Activated T-helper 9 cell treated with anti-CD3 and anti-CD28 coated beads, Interleukin-2, amount 50 U/mL, for 16 hours (primary cell): ENCODE measurements at regions not wholly inside any gene's neighbourhood (a gene's known extent, or its start where the extent isn't known, plus 50 kb on each side); places are given as distances from the start of the nearest gene placed in this dataset.

Experiments used
- DNase-seq: peaks from one replicate; pipeline ENCODE4 v3.0.0-alpha.2; 2020; ENCODE audit warnings: low read depth

DNA sequence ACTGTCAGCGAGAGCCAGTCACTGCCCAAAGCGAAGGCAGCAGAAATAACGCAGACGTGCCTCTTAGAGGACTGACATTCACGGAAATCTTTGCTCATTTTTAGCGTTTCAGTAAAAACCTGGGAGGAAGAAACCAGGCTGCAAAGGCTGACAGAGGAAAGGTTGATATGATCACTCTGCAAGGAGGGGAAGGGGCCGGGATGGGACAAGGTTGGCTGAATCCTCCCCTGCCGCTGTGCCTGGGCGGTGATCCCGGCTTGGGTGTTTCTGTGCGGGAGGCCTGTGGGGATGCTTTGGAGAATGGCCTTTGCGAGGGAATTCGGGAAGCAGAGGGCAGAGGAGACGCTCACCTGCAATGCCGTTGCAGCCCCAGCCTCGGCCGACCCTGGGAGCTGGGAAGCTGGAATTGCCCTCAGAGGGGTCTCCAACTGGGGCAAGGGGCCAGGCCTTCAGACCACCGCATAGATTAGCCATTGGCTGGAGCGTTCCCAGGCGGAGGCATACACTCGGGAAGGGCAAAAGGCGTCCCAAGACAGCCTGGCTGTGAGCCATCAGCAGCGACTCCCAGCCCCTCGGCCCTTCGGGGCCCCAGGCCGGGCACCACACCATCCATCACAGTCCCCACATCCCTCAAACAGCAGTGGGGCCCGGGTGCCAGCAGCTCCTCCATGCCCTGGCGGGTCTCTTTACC, 111.7 kb upstream of the GPC1 start:
- no peak for DNase-seq

DNA sequence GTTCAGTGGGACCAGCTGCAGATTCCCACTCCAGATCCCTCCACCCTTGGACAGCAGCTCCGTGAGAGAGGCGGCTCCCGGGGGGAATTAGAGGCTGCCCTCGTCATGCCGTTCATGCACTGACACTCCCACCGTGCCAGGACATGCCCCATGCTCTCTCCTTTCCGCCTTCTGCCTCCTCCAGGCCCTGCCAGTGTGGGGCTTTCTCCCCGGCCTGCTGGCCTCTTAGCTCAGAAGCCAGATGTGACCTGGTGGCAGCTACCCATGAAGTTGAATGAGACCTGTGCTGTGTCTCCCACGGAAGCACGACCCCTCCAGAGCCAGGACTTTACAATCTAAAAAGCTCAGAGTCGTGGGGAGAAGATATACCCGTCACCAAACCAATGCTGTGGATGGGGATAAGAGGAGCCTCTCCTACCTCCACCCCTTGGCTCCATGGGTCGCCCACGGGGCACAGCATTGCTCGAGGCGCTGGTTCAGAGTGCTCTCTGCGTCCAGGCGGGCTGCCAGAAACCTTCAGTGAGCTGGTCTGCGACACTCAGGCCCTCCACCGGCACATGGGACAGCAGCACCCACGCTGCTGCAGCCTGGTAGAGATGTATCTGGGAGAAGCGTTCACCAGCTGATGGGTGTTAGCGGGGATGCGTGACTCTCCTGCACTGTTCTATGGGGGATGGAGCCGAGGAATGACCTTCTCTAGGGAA, 111.0 kb upstream of the GPC1 start:
- no peak for DNase-seq

DNA sequence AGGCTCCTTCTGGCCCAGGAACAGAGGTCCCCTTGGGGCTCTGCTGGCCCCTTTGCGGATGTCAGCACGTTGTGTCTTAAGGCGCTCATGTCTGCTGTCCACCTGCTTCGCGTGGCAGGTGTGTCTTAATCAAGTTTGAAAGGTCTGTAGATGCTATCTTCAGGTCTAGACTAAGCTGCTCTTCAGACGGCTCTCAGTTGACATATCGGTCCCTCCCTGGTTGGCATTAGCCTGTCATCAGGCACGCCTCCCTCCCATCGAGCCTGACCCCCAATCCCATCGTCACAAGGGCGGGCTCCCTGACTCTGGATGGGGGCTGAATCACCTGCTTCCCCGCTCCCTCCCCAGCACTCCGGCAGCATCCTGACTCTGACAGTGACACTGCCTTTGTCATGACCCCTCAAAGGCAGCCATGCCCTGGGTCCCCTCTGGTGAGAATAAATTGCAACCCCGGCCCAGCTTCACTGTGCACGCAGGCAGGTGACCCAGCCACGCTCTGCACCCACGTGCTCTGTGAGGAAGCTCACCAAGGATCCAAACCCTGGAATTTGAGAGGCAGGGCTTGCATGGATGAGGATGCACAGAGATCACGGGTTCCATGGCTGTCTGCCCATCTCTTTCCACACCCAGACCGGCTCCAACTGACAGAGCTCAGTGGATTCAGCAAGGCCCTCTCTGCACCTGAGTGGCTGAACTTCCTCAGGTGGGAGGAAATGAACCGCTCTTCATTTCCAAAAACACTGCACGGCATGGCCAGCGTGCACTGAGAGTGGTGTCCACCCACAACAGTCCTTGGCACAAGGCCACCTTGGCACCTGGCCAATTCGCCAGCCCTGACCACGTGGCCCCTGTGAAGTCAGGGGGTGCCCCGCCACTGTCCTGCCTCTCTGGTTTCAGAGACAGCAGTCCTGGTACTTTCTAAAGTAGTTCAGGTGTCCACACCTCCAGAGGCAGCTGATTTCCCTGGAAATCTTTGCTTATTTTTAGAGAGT, 110.2 kb upstream of the GPC1 start:
- DNase-seq, result no peak

DNA sequence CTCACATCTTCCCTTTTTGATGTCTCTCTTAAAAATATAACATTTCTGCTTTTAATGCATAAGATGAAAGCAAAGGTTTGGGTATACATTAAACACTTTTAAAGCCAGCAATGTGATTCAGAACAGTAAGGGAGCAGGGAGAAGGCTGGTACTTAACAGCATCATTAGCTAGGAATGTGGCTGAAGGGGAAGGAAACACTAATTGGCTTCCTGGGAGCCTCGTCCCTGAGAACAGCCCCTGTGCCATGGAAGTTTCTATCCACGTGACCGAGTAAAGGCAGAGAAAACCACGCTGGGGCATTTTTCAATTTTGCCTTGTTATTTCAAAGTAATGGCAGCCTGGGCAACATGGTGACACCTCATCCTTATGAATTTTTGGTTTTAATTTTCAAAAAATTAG, 109.2 kb upstream of the GPC1 start:
- DNase-seq, result no peak

DNA sequence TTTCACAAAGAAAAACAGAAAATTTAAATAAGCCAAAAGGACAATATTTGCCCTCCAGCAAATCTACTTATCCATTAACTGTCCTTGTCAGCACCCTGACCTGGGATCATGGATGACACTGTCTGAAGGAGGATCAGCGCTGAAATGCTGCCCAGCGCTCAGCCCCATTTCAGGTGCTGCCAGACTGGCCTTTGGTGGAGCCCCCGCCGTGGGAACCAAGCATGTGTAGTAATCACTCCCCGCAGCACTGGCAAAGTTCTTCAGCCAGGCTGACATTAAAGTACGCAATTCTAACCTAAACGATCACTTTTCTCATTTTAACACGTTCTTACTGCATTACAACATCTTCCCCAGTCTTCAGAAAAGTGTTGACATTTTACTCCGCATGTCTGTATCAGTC, 108.6 kb upstream of the GPC1 start:
- DNase-seq, result no peak

DNA sequence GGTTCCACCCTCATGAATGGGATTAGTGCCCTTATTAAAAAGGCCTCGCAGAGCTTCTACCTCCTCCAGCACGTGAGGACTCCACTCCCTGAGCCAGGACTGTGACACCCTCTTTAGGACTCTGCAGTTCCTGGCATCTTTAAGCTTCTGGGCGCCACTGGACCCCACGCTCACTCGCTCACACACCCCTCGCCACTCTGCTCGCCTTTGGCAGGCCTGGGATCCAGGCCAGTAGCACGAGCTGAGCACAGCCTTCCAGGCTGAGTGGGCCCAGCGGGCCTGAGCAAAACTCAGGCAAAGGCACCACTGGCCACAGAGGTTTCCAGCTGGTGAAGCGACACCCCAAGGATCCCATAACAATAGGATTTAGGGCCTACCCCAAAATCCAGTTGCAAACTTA, 107.9 kb upstream of the GPC1 start:
- no peak for DNase-seq

DNA sequence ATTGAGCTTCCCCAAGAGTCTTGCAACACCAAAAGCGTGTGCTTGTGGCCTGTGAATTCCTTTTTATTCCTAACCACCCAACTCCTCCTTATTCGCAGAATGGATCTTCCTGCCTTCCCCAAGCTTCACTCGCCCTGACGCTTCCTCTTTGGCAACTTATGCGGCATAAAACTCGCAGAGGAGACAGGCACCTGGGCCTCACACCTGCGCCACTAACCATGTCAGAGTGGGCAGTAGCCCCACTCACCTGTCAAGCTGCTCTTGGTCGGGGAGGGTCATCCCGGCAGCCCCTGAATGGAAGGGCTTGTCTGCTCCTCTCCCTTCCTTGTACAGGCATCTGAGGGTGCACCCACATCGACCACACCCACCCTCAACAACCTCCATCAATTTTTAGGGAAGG, 106.9 kb upstream of the GPC1 start:
- DNase-seq, result no peak

DNA sequence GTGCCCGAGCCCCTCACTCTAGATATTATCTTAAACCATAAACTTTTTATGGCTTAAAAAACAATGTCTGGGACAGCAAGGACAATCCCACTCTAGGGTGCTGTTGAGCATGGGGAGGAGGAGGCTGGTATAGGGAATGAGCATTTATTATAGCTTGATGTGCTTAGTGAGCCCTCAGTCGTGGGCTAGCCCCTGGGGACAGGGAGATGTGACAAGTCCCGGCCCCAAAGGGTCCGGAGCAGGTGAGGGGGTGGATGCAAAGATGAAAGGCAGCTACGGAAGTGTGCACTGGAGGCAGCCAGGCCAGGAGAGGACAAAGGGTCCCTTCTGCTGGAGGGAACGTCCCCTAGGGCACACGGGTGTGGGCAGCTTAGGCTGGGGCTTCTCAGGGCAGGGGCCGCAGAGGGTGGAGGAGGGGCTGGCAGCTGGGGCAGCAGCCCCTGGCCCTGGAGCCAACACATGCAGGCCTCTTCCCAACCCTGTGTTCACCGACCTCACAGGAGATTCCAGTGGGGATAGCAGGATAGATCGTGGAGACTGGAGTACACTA, 106.3 kb upstream of the GPC1 start:
- DNase-seq, result no peak

DNA sequence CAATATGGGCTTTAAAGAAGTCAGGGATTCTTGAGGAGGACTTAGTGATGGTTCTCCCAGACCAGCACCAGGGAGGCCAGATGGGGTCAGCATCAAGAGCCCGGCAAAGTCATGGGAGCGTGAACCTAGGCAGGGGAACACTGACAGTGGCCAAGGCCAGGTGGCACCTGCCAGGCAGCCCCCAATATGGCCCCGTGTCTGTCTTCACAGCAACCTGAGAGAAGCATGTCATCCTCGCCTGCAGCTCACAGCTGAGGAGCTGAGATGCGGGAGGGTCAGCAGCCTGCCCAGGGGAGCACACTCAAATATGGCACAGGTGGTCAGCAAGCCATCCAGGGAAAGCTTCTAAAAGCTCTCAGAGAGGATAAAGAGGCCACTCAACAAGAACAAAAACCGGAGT, 105.7 kb upstream of the GPC1 start:
- no peak for DNase-seq

DNA sequence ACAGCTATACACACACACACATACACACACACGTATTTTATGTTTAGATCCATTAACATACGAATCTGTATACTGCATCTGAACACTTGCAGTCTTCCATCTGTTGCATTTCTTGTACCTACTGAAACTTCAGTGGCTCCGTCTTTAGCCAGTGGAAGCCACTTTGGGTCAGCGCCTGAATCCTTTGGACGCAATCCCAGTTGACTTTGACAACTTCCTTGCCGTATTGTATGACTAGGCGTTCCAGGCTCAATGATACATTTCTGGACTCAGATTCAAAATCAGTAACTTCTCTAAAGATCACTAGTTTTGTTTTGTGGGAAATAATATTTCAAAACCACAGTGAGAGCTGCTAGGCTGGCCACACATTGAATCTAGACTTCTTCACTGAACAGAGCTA, 101.5 kb upstream of the GPC1 start:
- DNase-seq, result no peak

DNA sequence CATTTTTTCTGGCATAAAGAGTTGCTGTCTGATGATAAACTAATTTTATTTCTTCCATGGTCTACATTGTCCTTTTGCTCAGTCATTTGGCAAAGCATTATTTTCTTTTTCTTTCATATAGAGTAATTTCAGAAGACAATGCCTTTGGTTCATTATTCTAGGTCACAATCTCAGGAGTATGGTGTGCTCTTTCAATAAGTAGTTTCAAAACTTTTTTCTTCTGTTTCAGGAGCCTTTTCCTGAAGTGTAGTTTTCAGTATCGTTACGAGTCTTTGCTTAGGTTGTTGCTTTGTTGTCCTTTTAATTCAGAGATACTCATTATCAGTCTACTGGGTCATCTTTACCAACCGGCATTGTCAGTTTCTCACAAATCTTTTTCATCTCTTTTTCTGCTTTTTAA, 100.4 kb upstream of the GPC1 start:
- DNase-seq, result no peak

DNA sequence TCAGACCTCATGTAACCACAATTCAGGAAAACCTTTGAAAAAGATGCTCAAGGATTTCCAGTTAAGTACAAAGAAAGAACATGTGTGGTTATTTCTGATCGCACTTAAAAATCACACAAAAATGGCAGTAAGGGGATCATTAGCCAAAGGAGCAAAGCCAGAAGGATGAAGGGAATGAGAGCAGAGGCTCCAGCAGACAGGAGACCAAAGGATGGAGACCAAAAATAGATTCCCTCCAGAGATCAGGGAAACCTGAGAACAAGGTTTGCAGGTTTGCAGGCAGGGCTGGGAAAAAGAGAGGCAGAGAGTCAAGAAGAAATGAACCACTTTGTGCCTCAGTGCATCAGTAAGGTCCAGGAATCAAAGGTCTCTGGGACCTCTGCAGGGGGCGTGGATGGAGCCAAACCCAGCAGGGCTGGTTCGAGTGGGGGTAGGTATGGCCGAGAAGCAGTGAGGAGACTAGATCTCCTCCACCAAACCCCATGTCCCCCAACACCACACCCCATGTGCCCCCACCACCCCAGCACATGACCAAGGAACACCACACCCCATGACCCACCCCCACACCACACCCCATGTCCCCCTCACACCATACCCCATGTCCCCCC, 98.5 kb upstream of the GPC1 start:
- DNase-seq, result no peak

DNA sequence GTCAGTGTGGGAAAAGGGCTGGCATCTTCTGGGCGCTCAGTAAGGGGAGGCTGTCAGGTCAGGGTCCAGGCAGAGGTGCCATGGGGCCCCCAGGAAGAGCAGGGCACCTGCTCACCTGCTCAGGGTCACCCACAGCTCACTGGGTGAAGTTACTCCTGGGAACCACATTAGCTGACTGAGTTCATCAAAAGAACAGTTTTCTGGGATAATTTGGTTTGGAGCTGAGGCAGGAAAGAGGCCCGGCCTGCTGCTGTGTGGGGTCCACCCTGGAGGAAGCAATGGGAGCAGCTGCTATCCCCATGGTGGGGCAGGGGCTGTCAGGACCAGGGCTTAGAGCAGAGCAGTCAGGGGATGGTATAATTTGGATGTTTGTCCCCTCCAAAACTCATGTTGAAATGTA, 97.2 kb upstream of the GPC1 start:
- no peak for DNase-seq

DNA sequence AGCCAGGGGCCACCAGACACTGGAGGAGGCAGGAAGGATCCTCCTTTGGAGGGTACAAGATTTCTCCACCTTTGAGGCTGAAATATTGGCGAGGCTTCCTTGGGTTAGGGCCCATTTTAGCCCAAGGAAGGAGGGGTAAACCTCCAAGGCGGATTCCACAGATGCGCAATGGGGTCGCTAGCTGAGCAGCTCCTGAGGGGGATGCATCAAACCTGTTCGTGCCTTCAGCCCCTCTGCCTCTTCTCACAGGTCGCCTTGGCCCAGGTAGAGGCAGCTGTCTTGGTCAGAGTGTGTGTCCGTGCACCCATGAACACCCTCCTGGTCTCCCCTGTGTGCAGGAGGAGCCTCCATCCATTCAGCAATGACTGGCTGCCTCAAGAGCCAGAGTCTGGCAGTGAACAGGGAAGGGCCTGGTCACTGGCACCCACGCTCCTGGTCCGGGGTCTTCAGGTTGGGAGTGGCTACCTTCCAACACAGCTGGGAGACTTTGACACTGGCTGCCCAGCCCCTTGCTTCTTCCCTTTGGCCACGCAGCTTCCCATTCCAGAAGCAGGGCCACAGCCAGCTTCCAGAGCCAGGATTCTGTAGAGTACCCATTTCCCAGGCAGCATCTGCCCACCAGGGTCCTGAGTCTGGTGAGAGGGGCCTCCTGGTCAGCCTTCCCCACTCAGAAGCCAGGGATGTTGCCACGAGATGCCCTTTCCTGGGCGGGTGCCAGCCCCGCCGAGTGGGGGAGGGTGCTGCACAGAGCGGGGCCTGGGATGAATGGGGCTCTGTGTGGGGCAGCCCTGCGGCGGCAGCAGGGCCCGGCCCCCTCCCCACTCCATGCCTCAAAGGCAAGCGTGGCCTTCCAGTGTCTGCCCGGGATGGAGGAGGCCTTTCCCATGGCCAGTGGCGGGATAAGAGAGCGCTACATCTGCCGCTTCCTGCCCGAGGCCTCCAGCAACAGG, 95.8 kb upstream of the GPC1 start:
- DNase-seq, result no peak

DNA sequence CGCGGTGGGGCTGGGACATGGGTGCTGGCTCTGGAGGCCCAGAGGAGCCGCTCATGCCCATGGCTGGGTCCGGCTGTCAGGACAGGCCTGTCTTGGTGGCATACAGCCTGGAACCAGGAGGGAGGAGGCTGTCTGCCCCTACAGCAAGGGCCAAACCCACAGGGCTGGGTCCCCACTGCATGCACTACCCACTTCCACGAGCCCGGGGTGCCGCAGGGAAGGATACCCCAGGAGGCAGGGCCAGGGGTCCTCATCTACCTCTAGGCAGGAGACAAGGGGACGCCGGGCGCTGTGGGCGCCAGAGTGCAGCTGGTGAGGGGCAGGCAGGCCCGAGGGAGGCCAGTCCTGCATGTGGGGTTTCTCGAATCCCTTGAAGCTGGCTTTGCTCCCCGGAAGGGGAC, 95.1 kb upstream of the GPC1 start:
- no peak for DNase-seq

DNA sequence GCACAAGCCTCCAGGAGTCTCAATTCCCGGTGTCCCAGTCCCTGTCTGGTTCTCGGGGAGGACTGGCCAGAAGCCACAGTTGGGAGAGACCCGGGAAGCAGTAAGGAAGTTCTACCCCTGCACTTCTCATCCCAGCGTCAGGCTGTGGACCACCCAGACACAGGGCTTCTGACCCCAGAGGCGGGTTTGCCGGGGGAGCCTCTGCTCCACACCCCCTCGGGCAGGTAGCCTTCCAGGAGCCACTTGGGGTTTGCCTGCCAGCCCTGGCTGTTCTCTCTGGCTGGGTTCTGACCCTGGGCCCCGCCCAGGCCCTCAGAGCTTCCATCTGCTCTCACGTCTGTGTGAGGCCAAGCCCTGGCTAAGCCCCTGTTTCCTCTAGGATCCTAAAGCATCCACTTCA, 94.4 kb upstream of the GPC1 start:
- DNase-seq, result no peak

DNA sequence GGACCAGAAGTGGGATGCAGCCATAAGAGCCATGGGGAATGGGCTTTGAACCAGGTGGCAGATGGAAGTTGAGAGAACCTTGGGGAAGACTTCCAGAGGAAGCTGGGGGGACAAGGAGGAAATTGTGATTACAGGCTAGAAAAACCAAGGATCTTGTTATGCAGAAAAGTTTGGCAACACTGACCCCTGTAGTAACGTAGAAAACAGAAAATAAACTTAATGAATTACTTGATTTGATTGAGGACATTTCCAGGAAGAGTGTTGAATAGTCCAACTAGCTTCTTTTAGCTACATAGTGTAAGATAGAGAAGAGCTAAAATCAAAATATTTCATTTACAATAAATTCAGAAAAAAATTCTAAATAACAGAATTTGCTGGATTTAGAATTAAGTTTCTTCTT, 91.9 kb upstream of the GPC1 start:
- no peak for DNase-seq

DNA sequence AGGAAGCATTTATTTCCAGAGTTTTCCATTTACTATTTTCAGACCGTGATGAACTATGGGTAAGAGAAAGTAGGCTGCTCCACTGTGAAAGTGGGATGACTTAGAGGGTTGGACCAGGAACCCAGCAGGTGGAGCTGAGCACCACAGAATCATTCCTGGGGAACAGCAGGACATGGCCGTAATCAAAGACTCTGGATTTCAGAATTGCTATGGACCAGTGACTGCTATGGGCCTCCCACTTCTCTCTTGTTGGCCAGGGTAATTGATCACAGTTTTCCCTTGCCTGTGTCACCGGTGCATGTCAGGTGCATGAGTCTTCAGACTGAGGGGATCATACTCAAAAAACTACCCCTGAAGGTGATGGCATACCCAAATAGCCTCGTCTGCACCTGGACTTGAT, 90.6 kb upstream of the GPC1 start:
- no peak for DNase-seq

DNA sequence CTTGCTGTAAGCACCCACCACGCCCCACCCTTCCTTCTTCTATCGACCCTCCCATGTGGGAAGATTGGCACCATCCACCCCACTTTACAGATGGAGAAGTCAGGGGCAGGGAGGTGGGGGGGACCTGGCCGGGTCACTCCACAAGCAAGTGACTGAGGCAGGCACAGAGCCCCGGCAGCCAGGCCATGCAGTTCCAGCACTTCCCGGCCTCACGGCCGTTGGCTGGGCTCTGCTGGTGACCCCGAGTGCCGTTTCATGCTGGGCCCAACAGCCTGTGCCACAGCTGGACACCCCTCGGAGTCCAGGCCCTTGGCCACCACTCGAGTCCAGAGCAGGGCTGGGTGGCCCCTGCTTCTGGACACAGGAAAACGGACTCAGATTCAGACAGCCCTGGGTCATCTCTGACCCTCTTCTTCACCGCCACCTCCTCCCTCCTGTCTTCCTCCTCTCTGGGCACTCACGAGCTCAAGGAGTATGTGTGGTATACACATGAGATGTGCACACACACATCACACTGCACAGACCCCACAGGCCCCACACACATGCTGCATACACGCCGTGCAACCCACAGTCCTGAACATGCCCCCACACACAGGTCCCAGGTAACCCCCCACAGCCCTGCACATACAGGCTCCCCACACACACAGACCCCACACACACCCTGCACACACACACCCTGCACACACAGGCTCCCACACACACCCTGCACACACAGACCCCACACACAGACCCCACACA, 89.3 kb upstream of the GPC1 start:
- no peak for DNase-seq

DNA sequence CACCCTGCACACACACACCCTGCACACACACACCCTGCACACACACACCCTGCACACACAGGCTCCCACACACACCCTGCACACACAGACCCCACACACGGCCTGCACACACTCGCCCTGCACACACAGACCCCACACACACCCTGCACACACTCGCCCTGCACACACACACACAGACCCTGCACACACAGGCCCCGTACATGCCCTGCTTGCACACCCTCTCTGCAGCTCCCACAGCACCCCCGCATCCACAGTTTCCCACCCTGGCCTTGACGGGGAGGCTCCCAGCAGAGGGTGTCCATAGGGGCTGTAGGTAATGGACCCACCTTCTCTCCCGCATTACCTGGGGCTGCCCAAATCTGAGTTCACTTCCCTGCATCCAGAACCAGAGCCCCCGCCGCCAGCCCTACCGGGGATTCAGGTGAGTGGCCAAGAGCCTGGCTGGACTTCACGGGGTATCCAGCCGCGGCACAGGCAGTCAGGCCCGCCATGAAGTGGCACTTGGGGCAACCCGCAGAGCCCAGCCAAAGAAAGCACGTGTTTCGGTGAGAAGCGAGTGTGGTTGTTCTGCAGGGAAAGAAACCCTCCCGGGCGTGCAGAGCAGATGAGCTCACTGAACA, 88.6 kb upstream of the GPC1 start:
- no peak for DNase-seq
